PC-9 (cell line): ENCODE measurements at regions not wholly inside any gene's neighbourhood (a gene's known extent, or its start where the extent isn't known, plus 50 kb on each side); places are given as distances from the start of the nearest gene placed in this dataset.

Experiments used
- BruUV-seq: library from RNA; stranded (reverse); fragments of 400-500 nt; replicated peaks from 2 replicates; lab custom pipeline; 2021; lab: Mats Ljungman, UMichigan
- CTCF ChIA-PET: fragments of 300-600 bp; sonication (Branson Sonifier 250); formaldehyde crosslinking; loops from one replicate; lab custom pipeline; 2022; ENCODE audit warnings: antibody characterized with exemption; lab: Charles Lee
- POLR2A ChIA-PET: fragments of 300-600 bp; sonication (Branson Sonifier 250); formaldehyde crosslinking; loops from one replicate; lab custom pipeline; 2022; ENCODE audit warnings: antibody characterized with exemption; ENCODE audit not compliant: unreplicated experiment; lab: Charles Lee
- DNase-seq, 2 experiments: peaks; one replicate each; pipeline versions ENCODE4 v3.0.0 to v3.0.0-alpha.2; 2015 to 2022; ENCODE audit warnings: mixed read lengths in 1 of 2
- H2AFZ ChIP-seq: fragments of 200-600 bp; sonication (generic); 2 replicates; pipeline ENCODE4 v1.8.1; 2017; ENCODE audit warnings: antibody characterized with exemption
- H3F3A ChIP-seq: fragments of 200-600 bp; sonication (generic); 2 replicates; pipeline ENCODE4 v1.8.1; 2017; ENCODE audit warnings: antibody characterized with exemption, mild to moderate bottlenecking, low read depth; ENCODE audit not compliant: insufficient read depth
- H3K27ac ChIP-seq: fragments of 200-600 bp; sonication (generic); 2 replicates; pipeline ENCODE4 v1.6.1; 2016; ENCODE audit warnings: mixed run types
- H3K27me3 ChIP-seq: fragments of 200-600 bp; sonication (generic); 2 replicates; pipeline ENCODE4 v1.6.1; 2016; ENCODE audit warnings: low read depth, mixed run types; ENCODE audit not compliant: insufficient read depth
- H3K36me3 ChIP-seq: fragments of 200-600 bp; sonication (generic); 2 replicates; pipeline ENCODE4 v1.6.1; 2016; ENCODE audit warnings: low read depth, mixed run types
- H3K4me1 ChIP-seq: fragments of 200-600 bp; sonication (generic); replicated peaks from 2 replicates; pipeline ENCODE4 v1.6.1; 2016; ENCODE audit warnings: mixed run types; ENCODE audit not compliant: insufficient read depth
- H3K4me2 ChIP-seq: fragments of 200-600 bp; sonication (generic); 2 replicates; pipeline ENCODE4 v1.6.1; 2017; ENCODE audit warnings: mixed run types
- H3K4me3 ChIP-seq: fragments of 200-600 bp; sonication (generic); 2 replicates; pipeline ENCODE4 v1.6.1; 2016; ENCODE audit warnings: mixed run types
- H3K79me2 ChIP-seq: fragments of 200-600 bp; sonication (generic); 2 replicates; pipeline ENCODE4 v1.6.1; 2017; ENCODE audit warnings: low read depth, mixed run types
- H3K9me2 ChIP-seq: fragments of 200-600 bp; sonication (generic); 2 replicates; pipeline ENCODE4 v1.8.1; 2017; ENCODE audit warnings: mild to moderate bottlenecking; ENCODE audit not compliant: insufficient read depth
- H3K9me3 ChIP-seq: fragments of 200-600 bp; sonication (generic); 2 replicates; pipeline ENCODE4 v1.8.1; 2016; ENCODE audit warnings: low read depth; ENCODE audit not compliant: insufficient read depth
- H4K20me1 ChIP-seq: fragments of 200-600 bp; sonication (generic); 2 replicates; pipeline ENCODE4 v1.8.1; 2017; ENCODE audit not compliant: insufficient read depth
- EZH2 ChIP-seq: fragments of 200-600 bp; sonication (generic); IDR thresholded peaks from 2 replicates; pipeline ENCODE4 v1.8.0; 2017; ENCODE audit warnings: antibody characterized with exemption, low read depth
- intact Hi-C: fragments of 100-400 bp; cut with micrococcal nuclease; formaldehyde crosslinking; loops from one replicate; pipeline ENCODE4 v1.10.0; 2022; ENCODE audit not compliant: unreplicated experiment
- microRNA-seq: library from miRNA; unstranded; fragments of <30 nt; microRNA quantifications from one replicate; pipeline ENCODE4 v1.2.0, GENCODE V29; 2021; ENCODE audit warnings: borderline number of aligned reads, borderline replicate concordance
- TF ChIP-seq, protein P1 (sequence below): fragments of 200-600 bp; sonication (generic); conservative IDR thresholded peaks from 2 replicates; pipeline ENCODE4 v1.6.1; 2017; ENCODE audit warnings: mixed run types, antibody characterized with exemption, mild to moderate bottlenecking, moderate library complexity

- Histone ChIP-seq H3K9me2 (no peaks in the 10 kb centered on the region), H3K4me1 (peaks cover 9% of the 10 kb centered on the region; the same call in 1 of the 2 replicates), H3K79me2 (no peaks in the 10 kb centered on the region), H4K20me1 (no peaks in the 10 kb centered on the region), H3K27ac (no peak overlapping the region), H3K4me2 (no peak overlapping the region), H3K27me3 (no peaks in the 10 kb centered on the region), H3F3A (peaks cover 17% of the 10 kb centered on the region), H3K36me3 (no peaks in the 10 kb centered on the region), H2AFZ (no peak overlapping the region), H3K9me3 (no peaks in the 10 kb centered on the region), H3K4me3 (no peak overlapping the region)
- no TSS peak for BruUV-seq
- CTCF ChIA-PET, result interaction anchor here (0.6 kb wide), 1 partner anchor 187 kb away, joined by 3 read pairs; no protein-coding TSS in a partner anchor
- TF ChIP-seq, protein P1, sequence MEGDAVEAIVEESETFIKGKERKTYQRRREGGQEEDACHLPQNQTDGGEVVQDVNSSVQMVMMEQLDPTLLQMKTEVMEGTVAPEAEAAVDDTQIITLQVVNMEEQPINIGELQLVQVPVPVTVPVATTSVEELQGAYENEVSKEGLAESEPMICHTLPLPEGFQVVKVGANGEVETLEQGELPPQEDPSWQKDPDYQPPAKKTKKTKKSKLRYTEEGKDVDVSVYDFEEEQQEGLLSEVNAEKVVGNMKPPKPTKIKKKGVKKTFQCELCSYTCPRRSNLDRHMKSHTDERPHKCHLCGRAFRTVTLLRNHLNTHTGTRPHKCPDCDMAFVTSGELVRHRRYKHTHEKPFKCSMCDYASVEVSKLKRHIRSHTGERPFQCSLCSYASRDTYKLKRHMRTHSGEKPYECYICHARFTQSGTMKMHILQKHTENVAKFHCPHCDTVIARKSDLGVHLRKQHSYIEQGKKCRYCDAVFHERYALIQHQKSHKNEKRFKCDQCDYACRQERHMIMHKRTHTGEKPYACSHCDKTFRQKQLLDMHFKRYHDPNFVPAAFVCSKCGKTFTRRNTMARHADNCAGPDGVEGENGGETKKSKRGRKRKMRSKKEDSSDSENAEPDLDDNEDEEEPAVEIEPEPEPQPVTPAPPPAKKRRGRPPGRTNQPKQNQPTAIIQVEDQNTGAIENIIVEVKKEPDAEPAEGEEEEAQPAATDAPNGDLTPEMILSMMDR, result no peak
- TF ChIP-seq EZH2, result no peak
- no peak for DNase-seq
- POLR2A ChIA-PET, result no interaction called here
- intact Hi-C loops, result loop anchor here (5.0 kb wide), 2 partner anchors 63 to 288 kb away; partner anchors contain the start of gene ABLIM3
These were observed 51.0 kb upstream of the IL17B start for GRCh38 chr5:149429839-149430721.

Small RNAs in the stretch of these regions (microRNA-seq; reads per million reads assigned to microRNA genes)
- gene MIR145, result 4.7 reads per million
